Prostate gland (tissue), 2 donors: ENCODE measurements at regions not wholly inside any gene's neighbourhood (a gene's known extent, or its start where the extent isn't known, plus 50 kb on each side); places are given as distances from the start of the nearest gene placed in this dataset.

ENCODE experiments used
- DNase-seq: peaks from one replicate; pipeline ENCODE4 v3.0.0-alpha.2; 2019; ENCODE audit warnings: low spot score
- H3K27ac ChIP-seq, 2 donors: fragments of 200-600 bp; sonication (generic); 2 replicates each; pipeline ENCODE4 v1.5.1; 2017 to 2019
- H3K27me3 ChIP-seq: fragments of 200-600 bp; sonication (generic); replicated peaks from 2 replicates; pipeline ENCODE4 v1.5.1; 2019; ENCODE audit not compliant: insufficient read depth
- H3K36me3 ChIP-seq, 2 donors: fragments of 200-600 bp; sonication (generic); 1 replicate in 1 of 2; 2 replicates in 1 of 2; pipeline versions ENCODE4 v1.5.1 to v1.8.1; 2017 to 2019
- H3K4me1 ChIP-seq: fragments of 200-600 bp; sonication (generic); replicated peaks from 2 replicates; pipeline ENCODE4 v1.5.1; 2019
- H3K4me3 ChIP-seq, 2 donors: fragments of 200-600 bp; sonication (generic); 2 replicates each; pipeline ENCODE4 v1.5.1; 2017 to 2019
- H3K9me3 ChIP-seq: fragments of 200-600 bp; sonication (generic); 2 replicates; pipeline ENCODE4 v1.5.1; 2017
- POLR2A ChIP-seq: fragments of 450-650 bp; IDR thresholded peaks from one replicate; pipeline ENCODE4 v1.6.1; 2016; ENCODE audit warnings: antibody characterized with exemption, mild to moderate bottlenecking
- POLR2AphosphoS5 ChIP-seq: sonication (generic); formaldehyde crosslinking; IDR thresholded peaks from one replicate; pipeline ENCODE4 v1.6.1; 2017; ENCODE audit warnings: antibody characterized with exemption
- WGBS: methylation state at CpG from one replicate; pipeline ENCODE4 v1.1.5; 2018; 5-methylcytosine and 5-hydroxymethylcytosine counted together
- intact Hi-C: fragments of 100-400 bp; cut with DNase I; formaldehyde crosslinking; loops from one replicate; pipeline ENCODE4 v1.14.2; 2022
- TF ChIP-seq, protein P1 (sequence below), 4 experiments: fragments of 200-600 bp in 2 of 4; fragments of 450-650 bp in 2 of 4; sonication (generic) in 2 of 4; IDR thresholded peaks; 1 replicate in 3 of 4; 2 replicates in 1 of 4; pipeline ENCODE4 v1.5.1; 2016 to 2019; ENCODE audit warnings: antibody characterized with exemption in 4 of 4, mild to moderate bottlenecking in 2 of 4, moderate library complexity in 2 of 4

DNA sequence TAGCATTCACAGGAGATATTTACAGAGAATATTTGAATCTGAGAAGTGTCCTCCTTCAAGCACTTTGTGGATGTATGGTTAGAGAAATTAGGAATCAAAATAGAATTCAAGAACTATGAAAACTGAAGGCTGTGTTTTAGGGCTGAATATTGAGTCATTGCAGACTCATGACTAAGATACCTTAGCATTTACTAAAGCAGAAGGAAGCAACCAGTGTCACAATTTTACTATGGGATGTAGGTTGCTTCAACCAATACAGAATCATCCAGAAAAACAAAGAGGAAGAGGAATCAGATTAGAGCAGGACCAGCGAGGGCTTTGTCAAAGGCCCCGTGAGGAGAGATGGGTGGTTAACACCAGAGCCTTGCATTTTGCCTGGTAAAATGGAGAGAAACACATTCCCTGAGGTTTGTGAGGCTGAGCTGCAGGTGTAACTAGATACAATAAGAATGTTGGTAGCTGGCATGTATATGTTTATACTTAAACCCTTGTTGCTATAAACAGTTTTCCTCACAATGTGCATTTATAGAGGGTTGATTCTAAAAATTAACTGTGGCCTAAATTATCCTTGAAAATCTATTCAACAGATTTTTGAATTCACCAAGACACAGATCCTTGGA lies 518.1 kb downstream of the AGTPBP1 start:
- Histone ChIP-seq H3K36me3 (no peaks in the 10 kb centered on the region), H3K4me1 (no peaks in the 10 kb centered on the region), H3K4me3 (no peak overlapping the region), H3K27ac (no peak overlapping the region), H3K27me3 (no peaks in the 10 kb centered on the region), H3K9me3 (no peaks in the 10 kb centered on the region)
- intact Hi-C loops = no loop called here
- DNase-seq = no peak
- no peak for TF ChIP-seq POLR2AphosphoS5
- no peak for TF ChIP-seq POLR2A
- TF ChIP-seq, protein P1, sequence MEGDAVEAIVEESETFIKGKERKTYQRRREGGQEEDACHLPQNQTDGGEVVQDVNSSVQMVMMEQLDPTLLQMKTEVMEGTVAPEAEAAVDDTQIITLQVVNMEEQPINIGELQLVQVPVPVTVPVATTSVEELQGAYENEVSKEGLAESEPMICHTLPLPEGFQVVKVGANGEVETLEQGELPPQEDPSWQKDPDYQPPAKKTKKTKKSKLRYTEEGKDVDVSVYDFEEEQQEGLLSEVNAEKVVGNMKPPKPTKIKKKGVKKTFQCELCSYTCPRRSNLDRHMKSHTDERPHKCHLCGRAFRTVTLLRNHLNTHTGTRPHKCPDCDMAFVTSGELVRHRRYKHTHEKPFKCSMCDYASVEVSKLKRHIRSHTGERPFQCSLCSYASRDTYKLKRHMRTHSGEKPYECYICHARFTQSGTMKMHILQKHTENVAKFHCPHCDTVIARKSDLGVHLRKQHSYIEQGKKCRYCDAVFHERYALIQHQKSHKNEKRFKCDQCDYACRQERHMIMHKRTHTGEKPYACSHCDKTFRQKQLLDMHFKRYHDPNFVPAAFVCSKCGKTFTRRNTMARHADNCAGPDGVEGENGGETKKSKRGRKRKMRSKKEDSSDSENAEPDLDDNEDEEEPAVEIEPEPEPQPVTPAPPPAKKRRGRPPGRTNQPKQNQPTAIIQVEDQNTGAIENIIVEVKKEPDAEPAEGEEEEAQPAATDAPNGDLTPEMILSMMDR (IDR thresholded peaks at IDR 0.05) = no peak
- 88% methylated on average over 2 of the region's 2 CpGs for WGBS

DNA sequence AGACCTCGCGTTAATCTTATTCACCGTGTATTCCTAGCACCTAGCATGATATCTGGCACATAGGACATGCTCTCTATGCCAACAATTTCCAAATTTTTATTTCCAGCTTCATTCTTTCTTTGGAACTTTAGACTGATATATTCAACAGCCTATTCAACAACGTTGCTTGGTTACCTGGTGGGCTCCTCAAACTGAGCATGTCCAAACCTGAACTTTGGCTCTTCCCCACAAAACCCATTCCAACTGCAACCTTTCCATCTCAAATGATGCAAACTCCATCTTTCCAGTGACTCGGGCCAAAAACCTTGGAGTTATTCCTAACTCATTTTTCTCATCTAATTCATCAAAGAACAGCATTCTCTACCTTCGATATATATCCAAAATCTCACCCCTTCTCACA lies 525.2 kb downstream of the AGTPBP1 start:
- 64% methylated on average over 6 of the region's 6 CpGs for WGBS
- intact Hi-C loops = no loop called here
- Histone ChIP-seq H3K36me3 (no peaks in the 10 kb centered on the region), H3K27ac (no peak overlapping the region), H3K27me3 (no peaks in the 10 kb centered on the region), H3K9me3 (no peaks in the 10 kb centered on the region), H3K4me1 (no peaks in the 10 kb centered on the region), H3K4me3 (no peak overlapping the region)
- no peak for DNase-seq
- TF ChIP-seq POLR2AphosphoS5 (no peak), POLR2A (no peak)
- TF ChIP-seq, protein P1 (IDR thresholded peaks at IDR 0.05) = no peak

DNA sequence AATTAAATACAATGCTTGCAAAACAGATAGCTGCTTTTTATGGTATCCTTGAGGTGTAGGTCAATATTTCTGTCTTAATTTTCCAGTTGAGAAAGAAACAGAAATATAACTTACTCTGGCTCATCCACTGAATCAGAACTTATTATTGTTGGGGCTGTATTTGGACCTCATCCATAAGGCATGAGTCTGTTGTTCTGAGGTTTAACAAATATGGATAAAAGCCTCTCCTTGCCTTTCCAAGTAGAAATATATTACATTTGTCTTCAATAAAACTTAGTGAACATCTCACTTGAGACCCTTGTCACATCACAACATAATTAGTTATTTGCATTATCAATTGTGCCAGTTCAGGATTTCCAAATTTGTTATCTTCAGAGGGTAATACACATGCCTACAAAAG lies 525.8 kb downstream of the AGTPBP1 start:
- DNase-seq = no peak
- TF ChIP-seq, protein P1 (IDR thresholded peaks at IDR 0.05) = no peak
- TF ChIP-seq POLR2A (no peak), POLR2AphosphoS5 (no peak)
- H3K4me1 ChIP-seq = no peaks in the 10 kb centered on the region

DNA sequence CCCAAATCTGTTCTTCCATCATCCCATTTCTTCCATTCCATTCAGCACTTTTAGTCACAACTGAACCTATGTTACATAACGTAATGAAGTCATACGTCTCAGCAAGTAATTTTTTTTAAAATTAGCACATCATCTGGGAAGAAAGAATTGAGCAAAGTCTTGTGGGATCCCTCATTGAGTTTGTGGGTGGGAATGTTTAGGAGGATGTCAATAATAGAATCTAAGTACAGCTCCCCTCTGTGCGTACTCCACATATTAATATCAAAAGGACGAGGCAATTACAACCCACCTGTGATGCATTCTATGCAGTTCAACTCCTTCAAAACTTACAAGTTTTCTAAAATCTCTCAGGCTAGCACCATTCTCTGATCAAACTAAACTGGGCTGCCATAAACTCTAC lies 526.3 kb downstream of the AGTPBP1 start:
- Histone ChIP-seq H3K36me3 (no peaks in the 10 kb centered on the region), H3K27me3 (no peaks in the 10 kb centered on the region), H3K27ac (no peak overlapping the region), H3K4me1 (no peaks in the 10 kb centered on the region), H3K9me3 (no peaks in the 10 kb centered on the region), H3K4me3 (no peak overlapping the region)
- intact Hi-C loops = no loop called here
- TF ChIP-seq, protein P1 (IDR thresholded peaks at IDR 0.05) = no peak
- TF ChIP-seq POLR2A (no peak), POLR2AphosphoS5 (no peak)
- no peak for DNase-seq
- 94% methylated on average over 4 of the region's 4 CpGs for WGBS

More for the DNA sequence above, 525.8 kb downstream of the AGTPBP1 start:
- no peak overlapping the region for H3K4me3 ChIP-seq
- no peaks in the 10 kb centered on the region for H3K9me3 ChIP-seq
- H3K27ac ChIP-seq = no peak overlapping the region
- H3K36me3 ChIP-seq = no peaks in the 10 kb centered on the region
- no peaks in the 10 kb centered on the region for H3K27me3 ChIP-seq
- intact Hi-C loops = no loop called here
